ENCODE measurements at regions not wholly inside any gene's neighbourhood (a gene's known extent, or its start where the extent isn't known, plus 50 kb on each side); places are given as distances from the start of the nearest gene placed in this dataset.

DNA sequence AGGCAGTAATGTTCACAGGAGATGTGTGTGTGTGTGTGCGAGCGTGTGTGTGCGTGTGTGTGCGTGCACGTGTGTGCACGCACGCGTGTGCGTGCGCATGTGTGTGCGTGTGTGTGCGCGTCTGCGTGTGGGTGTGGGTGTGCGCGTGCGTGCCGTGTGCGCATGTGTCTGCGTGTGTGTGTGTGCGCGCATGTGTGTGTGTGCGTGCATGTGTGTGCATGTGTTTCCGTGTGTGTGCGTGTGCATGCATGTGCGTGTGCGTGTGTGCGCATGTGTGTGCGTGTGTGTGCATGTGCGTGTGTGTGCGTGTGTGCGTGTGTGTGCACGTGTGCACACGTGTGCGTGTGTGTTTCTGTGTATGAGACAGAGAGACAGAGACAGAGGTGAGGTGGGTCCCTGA lies 136.0 kb upstream of the CST7 start:
- DNase-seq (ENCODE audit: low read depth, low spot score) (no peak), FAIRE-seq (no peak)
- H3K9me1 ChIP-seq (replicated peaks; ENCODE audit: control insufficient read depth, extremely low read depth, insufficient read depth, low read length) = no peaks in the 10 kb centered on the region
- intact Hi-C loops (cut with micrococcal nuclease) (no loop called here), dilution Hi-C loops (cut with MboI; ENCODE audit: extremely low pct_ligation_motif_present, low sequenced_read_pairs) (no loop called here)
- no peaks in the 10 kb centered on the region for H3K79me2 ChIP-seq (ENCODE audit: control insufficient read depth, insufficient read depth, low read length)
- H3K4me2 ChIP-seq (ENCODE audit: insufficient read depth, low read length) = no peak overlapping the region
- H3K9me3 ChIP-seq (replicated peaks; ENCODE audit: control insufficient read depth, insufficient read depth, low read length) = peaks cover 2% of the 10 kb centered on the region
- H3K27me3 ChIP-seq (ENCODE audit: control insufficient read depth in 2 of 2, insufficient read depth in 2 of 2, low read length in 2 of 2) = no peaks in the 10 kb centered on the region
- no peaks in the 10 kb centered on the region for H3K4me1 ChIP-seq (ENCODE audit: control insufficient read depth, extremely low read depth, insufficient read depth, low read length)
- H2AFZ ChIP-seq (ENCODE audit: low read depth, low read length) = no peak overlapping the region
- H4K20me1 ChIP-seq (replicated peaks; ENCODE audit: control insufficient read depth, extremely low read depth, insufficient read depth, low read length) = no peaks in the 10 kb centered on the region
- no peaks in the 10 kb centered on the region for H3K36me3 ChIP-seq (ENCODE audit: control insufficient read depth in 2 of 2, extremely low read depth in 1 of 2, insufficient read depth in 2 of 2, low read length in 2 of 2)
- no peak overlapping the region for H3K27ac ChIP-seq (ENCODE audit: insufficient read depth, low read depth, low read length)
- CTCF ChIA-PET = no interaction called here
- POLR2A ChIA-PET = no interaction called here
- TF ChIP-seq POLR2A (IDR thresholded peaks at IDR 0.05; ENCODE audit: low read depth, low read length) = no peak
- TF ChIP-seq MYC (IDR thresholded peaks at IDR 0.05; ENCODE audit: low read depth, low read length) = no peak
- no peak for TF ChIP-seq FOS (IDR thresholded peaks at IDR 0.05; ENCODE audit: borderline replicate concordance, insufficient read depth, low read length)
- H3K4me3 ChIP-seq (replicated peaks in 1 of 3; ENCODE audit: insufficient read depth in 1 of 3, low read depth in 1 of 3, low read length in 3 of 3) = no peak overlapping the region
- BruUV-seq (replicated peaks) = no TSS peak
- H3K9ac ChIP-seq (replicated peaks; ENCODE audit: extremely low read depth, insufficient read depth, low read length) = no peak overlapping the region

DNA sequence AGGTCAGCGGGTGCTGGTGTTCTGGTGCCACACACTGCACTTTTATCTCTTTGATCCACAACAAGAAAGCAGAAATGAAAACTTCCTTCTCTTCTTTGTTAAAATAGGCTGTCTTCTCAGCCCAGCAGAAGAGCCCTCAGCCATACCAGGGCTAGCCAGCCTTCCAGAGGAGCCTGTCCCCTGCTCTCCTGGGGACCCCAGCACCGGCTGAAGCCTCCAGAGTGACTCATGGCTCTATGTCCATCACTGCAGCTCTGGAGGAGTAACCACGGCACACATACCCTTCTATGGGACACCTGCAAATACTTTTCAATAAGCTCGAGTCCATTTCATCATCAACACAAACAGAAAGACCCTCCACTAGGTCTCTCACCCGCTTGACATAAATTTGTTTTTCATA lies 135.6 kb upstream of the CST7 start:
- no TSS peak for BruUV-seq (replicated peaks)
- Histone ChIP-seq H3K79me2 (ENCODE audit: control insufficient read depth, insufficient read depth, low read length) (no peaks in the 10 kb centered on the region), H3K27ac (ENCODE audit: insufficient read depth, low read depth, low read length) (no peak overlapping the region), H3K9me1 (replicated peaks; ENCODE audit: control insufficient read depth, extremely low read depth, insufficient read depth, low read length) (no peaks in the 10 kb centered on the region), H3K27me3 (ENCODE audit: control insufficient read depth in 2 of 2, insufficient read depth in 2 of 2, low read length in 2 of 2) (no peaks in the 10 kb centered on the region), H3K4me1 (ENCODE audit: control insufficient read depth, extremely low read depth, insufficient read depth, low read length) (no peaks in the 10 kb centered on the region), H3K4me2 (ENCODE audit: insufficient read depth, low read length) (no peak overlapping the region), H3K9ac (replicated peaks; ENCODE audit: extremely low read depth, insufficient read depth, low read length) (no peak overlapping the region), H3K36me3 (ENCODE audit: control insufficient read depth in 2 of 2, extremely low read depth in 1 of 2, insufficient read depth in 2 of 2, low read length in 2 of 2) (no peaks in the 10 kb centered on the region), H3K4me3 (replicated peaks in 1 of 3; ENCODE audit: insufficient read depth in 1 of 3, low read depth in 1 of 3, low read length in 3 of 3) (no peak overlapping the region), H3K9me3 (replicated peaks; ENCODE audit: control insufficient read depth, insufficient read depth, low read length) (peaks cover 2% of the 10 kb centered on the region), H4K20me1 (replicated peaks; ENCODE audit: control insufficient read depth, extremely low read depth, insufficient read depth, low read length) (no peaks in the 10 kb centered on the region), H2AFZ (ENCODE audit: low read depth, low read length) (no peak overlapping the region)
- TF ChIP-seq, protein P1, sequence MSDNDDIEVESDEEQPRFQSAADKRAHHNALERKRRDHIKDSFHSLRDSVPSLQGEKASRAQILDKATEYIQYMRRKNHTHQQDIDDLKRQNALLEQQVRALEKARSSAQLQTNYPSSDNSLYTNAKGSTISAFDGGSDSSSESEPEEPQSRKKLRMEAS (IDR thresholded peaks at IDR 0.05; ENCODE audit: insufficient read depth, insufficient read length) = no peak
- dilution Hi-C loops (cut with MboI; ENCODE audit: extremely low pct_ligation_motif_present, low sequenced_read_pairs) (no loop called here), intact Hi-C loops (cut with micrococcal nuclease) (no loop called here)
- CTCF ChIA-PET = no interaction called here
- DNase-seq (ENCODE audit: low read depth, low spot score) = no peak
- POLR2A ChIA-PET = no interaction called here
- FAIRE-seq = no peak

All from endothelial cell of umbilical vein (primary cell).